Right renal pelvis (tissue), 4 donors: ENCODE measurements at regions not wholly inside any gene's neighbourhood (a gene's known extent, or its start where the extent isn't known, plus 50 kb on each side); places are given as distances from the start of the nearest gene placed in this dataset.

Experiments
- DNase-seq, 4 donors: peaks; one replicate each; pipeline ENCODE4 v3.0.0-alpha.2; 2013; ENCODE audit warnings: low read depth in 4 of 4, low spot score in 3 of 4, missing footprints in 1 of 4

DNA sequence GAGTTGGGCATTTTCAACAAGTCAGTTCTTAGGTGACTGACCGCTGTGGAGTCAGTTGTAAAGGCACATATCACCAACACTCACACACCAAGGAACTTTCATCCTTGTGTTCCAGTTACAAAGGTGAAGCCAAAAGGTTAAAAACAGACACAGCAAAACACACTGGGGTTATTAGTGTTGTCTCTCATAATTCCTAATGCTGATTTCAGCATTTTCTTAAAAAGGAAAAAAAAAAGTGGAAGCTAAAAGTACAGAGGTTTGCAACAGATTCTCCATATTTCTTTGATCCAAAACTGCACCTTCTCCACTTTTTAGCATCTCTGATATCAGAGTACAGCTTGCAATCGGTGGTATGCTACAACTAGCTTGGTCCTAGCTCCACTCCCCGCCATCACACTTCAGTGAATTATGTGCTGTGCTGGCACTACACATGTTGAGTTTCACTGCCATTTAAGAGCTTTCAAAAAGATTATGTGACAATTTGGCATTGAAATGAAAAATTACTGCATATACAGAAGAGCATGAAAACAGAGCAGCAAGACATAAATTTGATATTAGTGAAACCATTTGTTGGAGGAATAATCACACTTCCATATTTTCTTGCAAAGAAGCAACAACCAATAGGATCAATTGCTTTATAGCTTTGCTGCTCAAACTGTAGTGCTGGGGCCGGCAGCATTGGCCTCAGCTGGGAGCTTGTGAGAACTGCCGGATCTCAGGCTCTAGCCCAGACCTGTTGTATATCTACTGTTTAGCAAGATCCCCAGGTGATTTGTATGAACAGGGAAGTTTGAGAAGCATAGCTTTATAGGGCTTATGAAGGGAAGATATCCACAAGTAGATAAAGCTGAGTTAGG lies 62.3 kb upstream of the DAPL1 start:
- no peak for DNase-seq

DNA sequence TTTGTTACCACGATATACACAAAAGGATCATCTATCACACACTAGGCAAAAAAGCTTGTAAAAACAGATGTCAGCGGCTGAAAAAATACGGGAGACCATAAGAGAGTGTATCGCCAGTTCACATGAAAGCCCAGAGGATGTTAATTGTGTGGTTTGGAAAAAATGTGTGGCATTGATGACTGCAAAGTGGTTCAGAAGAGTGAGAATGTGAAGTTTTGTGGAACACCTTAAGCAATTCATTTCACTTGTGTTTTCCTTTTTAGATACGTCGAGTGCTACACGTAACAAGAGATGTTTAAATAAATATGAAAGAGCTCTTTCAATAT lies 61.7 kb upstream of the DAPL1 start:
- DNase-seq, result no peak

DNA sequence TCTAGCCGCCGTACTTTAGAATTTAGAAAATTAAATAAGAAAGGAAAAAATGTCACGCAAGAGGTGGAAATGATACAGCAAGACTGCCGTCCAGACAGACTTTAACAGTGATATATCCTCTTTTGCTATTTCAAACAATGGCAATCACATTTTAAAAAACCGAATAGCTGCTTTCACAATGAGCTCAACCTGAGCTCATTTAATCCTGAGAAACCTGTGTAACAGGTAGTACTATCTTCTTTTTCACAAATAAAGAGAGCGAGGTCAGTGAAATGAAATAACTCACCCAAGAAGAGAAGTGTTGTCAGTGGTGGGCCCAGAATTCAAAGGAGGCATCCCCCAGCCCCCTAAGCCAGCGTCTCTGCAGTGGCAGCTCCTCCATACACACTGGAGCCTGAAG lies 60.7 kb upstream of the DAPL1 start:
- no peak for DNase-seq

DNA sequence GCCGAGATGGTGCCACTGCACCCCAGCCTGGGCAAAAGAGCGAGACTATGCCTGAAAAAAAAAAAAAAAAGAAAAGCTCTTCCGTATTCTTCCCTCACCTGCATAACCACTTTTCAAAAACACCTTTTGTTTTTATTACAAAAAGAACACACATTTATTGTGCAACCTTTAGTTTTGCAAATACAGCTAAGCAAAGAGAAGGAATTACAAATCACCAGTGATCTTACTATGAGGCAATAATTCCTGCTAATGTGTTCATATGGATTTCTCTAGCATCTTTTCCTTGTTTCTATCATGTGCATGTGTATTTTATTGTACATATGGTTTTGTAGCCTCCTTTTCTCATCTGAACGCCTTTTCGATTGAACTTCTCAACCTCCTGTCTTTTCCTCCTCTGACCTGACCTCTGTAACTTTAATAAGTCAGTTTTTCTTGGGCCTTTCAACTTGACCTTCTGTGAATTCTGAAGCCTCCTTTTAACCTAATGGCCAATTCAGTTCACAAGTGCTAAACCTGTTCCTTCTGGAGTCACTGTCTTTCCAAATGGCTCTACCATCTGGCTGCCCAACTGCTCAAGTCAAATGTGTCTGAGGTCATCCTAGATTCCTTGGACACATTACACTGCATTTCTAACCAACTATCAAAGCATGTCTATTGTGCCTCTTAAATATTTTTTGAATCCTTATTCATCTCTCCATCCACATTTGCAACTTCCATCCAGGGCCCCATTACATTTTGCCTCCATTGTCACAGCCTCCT lies 59.1 kb upstream of the DAPL1 start:
- no peak for DNase-seq

DNA sequence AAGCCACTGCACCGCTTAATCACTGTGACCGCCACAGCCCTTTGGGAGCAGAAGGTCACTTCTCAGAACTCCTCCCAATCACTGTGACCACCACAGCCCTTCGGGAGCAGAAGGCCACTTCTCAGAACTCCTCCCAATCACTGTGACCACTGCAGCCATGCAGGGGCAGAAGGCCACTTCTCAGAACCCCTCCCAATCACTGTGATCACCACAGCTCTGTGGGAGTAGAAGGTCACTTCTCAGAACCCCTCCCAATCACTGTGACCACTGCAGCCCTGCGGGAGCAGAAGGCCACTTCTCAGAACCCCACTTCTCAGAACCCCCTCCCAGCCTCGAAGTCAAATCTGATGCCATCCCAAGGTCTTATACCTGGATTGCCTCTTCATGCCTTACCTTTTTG lies 56.8 kb upstream of the DAPL1 start:
- DNase-seq, result no peak

DNA sequence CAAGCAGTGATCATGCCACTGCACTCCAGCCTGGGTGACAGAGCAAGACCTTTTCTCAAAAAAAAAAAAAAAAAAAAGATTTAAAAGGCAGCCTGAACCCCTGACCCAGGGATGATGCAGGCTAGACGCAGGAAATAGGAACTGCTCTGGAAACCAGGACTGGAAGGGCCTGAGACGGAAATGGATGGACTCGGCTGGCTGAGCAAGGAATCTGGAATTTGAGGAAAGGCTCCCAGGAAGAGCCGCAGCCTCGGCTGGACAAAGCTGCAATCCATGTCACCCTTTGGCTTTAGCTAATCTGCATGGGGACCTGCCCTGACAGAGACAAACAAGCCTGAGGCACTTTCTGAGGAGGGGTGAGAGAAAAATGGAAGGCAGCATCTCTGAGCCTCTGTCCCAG lies 55.0 kb upstream of the DAPL1 start:
- no peak for DNase-seq

DNA sequence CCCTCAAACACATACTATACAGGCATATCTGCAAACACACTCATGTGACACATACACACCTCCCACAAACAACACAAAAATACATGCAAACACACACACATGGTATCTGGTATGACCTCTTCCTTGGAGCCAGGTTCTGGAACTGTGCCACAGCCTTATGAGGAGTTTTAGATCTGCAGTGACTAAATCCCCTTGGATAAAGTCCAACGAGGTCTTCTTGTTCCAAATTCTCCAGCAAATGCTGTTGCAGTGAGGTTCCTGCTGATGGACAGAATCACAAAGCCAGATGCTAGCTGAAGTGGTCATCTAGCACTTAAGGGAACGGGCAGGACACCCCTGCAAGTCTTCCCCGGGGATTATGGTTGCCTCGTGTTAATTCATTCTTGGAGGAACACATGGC lies 54.5 kb upstream of the DAPL1 start:
- DNase-seq, result no peak

DNA sequence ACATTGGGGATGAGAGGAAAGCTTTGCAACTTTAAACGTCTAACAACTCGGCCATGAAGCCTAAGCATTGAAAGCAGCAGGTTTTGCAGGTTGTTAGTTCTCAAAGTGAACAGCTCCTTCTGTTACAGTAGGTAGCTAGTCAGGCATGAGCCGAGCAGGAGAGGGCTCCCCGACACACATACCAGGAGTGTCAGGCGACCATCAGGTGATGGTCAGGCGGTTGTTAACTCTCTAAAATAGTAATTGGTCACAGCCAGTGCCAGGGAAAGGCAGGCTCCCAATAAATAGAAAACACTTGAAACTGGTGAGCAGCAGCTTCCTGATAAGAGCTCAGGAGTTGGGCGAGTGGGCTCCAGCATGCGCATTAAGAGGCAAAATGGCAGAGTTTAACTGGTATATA lies 53.5 kb upstream of the DAPL1 start:
- no peak for DNase-seq

DNA sequence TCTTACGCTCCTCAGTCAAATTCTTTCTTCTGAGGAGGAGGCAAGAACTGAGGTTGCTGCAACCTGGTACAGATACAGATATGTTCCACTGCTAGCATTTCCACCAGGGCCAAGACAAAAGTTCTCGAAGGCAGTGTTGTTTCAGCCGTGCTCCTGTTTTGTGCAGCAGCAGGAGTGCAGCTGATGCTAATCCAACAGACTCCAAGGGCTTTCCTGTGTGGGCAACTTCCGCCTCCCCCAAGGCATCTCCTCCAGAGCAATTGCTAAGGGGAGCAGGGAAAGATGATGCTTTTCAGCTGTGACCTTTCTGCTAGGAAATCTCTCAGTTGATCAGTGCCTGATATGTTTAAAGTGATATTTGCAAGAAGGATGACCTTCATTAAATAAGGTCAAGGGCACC lies 52.6 kb upstream of the DAPL1 start:
- no peak for DNase-seq

DNA sequence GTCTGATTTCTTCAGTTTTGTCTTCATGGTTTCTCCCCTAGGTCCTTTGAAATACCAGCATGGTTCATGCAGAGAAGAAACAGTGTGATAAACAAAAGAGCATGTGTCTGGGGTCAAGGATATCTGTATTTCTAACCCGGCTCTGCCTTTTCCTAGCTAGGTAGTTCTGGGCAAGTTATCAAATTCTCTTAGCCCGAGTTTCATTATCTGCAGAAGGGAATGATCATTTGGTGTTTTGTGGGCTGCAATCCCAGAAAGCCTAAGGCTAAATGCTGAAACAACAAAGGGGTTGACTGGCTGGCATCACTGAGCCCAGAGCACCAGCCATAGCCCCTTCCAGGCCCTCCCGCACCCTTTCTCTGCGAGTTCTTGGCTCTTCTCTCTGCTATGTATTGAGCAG lies 51.7 kb upstream of the DAPL1 start:
- no peak for DNase-seq

DNA sequence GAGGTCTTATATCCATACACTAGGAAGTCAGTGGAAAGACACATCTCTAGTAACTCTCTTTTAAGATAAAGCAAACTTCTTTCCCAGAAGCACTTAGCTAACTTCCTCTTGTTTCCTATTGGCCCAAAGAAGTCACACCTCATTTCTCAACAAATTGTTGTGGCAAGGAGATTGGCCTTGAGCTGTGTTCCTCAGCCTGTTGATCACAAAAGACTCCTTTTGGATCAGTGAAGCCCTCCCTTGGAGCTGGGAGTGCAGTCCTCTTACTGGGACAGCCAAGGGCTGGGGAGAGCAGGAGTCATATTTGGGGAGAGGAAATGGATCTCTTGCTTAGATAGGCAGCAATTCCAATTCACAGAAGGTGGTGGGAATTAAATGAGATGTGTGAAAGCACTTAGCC lies 51.2 kb upstream of the DAPL1 start:
- DNase-seq, result no peak

DNA sequence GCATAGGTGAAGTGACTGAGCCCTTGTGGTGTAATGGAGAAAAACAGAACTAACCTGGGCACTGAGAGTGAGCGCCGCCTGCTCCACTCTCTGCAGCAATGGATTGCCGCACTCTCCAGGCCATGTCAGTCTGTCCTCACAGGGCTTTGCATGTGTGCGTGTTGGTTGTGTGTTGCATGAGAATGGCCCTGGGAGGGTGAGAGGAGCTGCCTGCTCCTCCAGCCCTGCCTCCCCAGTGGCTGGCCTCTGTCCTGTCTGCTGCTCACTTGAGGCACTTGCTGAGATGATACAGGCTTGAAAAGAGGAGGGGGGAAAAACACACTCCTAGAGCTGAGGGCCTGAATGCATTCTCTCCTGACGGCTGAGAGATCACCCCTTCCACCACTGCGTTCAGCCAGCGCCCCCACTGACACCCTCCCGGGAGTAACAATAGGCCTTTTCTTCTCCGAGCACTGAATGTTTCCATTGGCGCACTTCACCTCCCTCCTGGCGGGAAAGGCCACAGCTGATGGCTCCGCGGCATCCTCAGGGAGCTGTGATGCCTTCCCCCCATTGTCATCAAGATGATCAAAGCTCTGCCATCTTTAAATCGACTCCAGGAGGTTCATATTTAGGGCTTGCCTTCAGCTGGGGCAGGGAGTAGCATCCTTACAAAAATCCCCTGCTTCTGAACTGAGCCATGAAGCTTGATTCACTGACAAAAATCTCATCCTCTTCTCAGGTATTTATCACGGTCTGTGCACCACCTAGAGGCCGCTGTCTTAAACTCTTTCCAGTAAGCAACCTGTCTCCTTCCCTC lies 49.9 kb upstream of the DAPL1 start:
- DNase-seq, result peak in 3 of 4 donors; percentile 58 to 65 (median 58)
